ENCODE measurements at regions not wholly inside any gene's neighbourhood (a gene's known extent, or its start where the extent isn't known, plus 50 kb on each side); places are given as distances from the start of the nearest gene placed in this dataset.

- POLR2A ChIA-PET: no interaction called here
- CTCF ChIA-PET: no interaction called here
- Histone ChIP-seq H3K9me3 (no peaks in the 10 kb centered on the region), H3K4me3 (ENCODE audit: low read depth, low read length) (no peak overlapping the region), H3K4me1 (peaks cover 11% of the 10 kb centered on the region), H3K27me3 (replicated peaks; ENCODE audit: control insufficient read depth, insufficient read depth, low read length) (no peaks in the 10 kb centered on the region), H3K36me3 (ENCODE audit: control insufficient read depth, insufficient read depth, low read length) (no peaks in the 10 kb centered on the region)
- Mint-ChIP-seq H3K4me1 (ENCODE audit: low read depth, unreplicated experiment) (peaks cover 8% of the 10 kb centered on the region), H3K4me3 (ENCODE audit: unreplicated experiment) (no peak overlapping the region), H3K27ac (ENCODE audit: unreplicated experiment) (no peak overlapping the region), H3K9me3 (ENCODE audit: unreplicated experiment) (no peaks in the 10 kb centered on the region), H3K36me3 (ENCODE audit: insufficient read depth, unreplicated experiment) (no peaks in the 10 kb centered on the region), H3K27me3 (ENCODE audit: insufficient read depth, unreplicated experiment) (no peaks in the 10 kb centered on the region)
- no TSS peak for BruUV-seq (replicated peaks)
- no peak for TF ChIP-seq CTCF (IDR thresholded peaks at IDR 0.05; ENCODE audit: insufficient read depth in 1 of 2, low read depth in 1 of 2, low read length in 1 of 2, severe bottlenecking in 1 of 2, unreplicated experiment in 1 of 2)
- no peak for DNase-seq
- intact Hi-C loops (cut with micrococcal nuclease; ENCODE audit: unreplicated experiment): no loop called here
Measured at GRCh38 chr2:192574552-192574951, 379.8 kb upstream of the TMEFF2 start.

GRCh38 chr2:192571636-192572035 lies 376.9 kb upstream of the TMEFF2 start:
- ChIA-PET CTCF (no interaction called here), POLR2A (interaction anchor here (0.5 kb wide), 1 partner anchor 1306 kb away, joined by 6 read pairs; no protein-coding TSS in a partner anchor)
- no peak for DNase-seq
- no peak overlapping the region for H3K4me3 ChIP-seq (ENCODE audit: low read depth, low read length)
- intact Hi-C loops (cut with micrococcal nuclease; ENCODE audit: unreplicated experiment): no loop called here
- Mint-ChIP-seq H3K4me3 (ENCODE audit: unreplicated experiment) (no peak overlapping the region), H3K9me3 (ENCODE audit: unreplicated experiment) (no peaks in the 10 kb centered on the region), H3K27ac (ENCODE audit: unreplicated experiment) (no peak overlapping the region), H3K4me1 (ENCODE audit: low read depth, unreplicated experiment) (no peaks in the 10 kb centered on the region), H3K36me3 (ENCODE audit: insufficient read depth, unreplicated experiment) (no peaks in the 10 kb centered on the region), H3K27me3 (ENCODE audit: insufficient read depth, unreplicated experiment) (no peaks in the 10 kb centered on the region)
- no peaks in the 10 kb centered on the region for H3K36me3 ChIP-seq (ENCODE audit: control insufficient read depth, insufficient read depth, low read length)
- H3K9me3 ChIP-seq: no peaks in the 10 kb centered on the region
- no peak for TF ChIP-seq CTCF (IDR thresholded peaks at IDR 0.05; ENCODE audit: insufficient read depth in 1 of 2, low read depth in 1 of 2, low read length in 1 of 2, severe bottlenecking in 1 of 2, unreplicated experiment in 1 of 2)
- no peaks in the 10 kb centered on the region for H3K4me1 ChIP-seq
- no TSS peak for BruUV-seq (replicated peaks)
- H3K27me3 ChIP-seq (replicated peaks; ENCODE audit: control insufficient read depth, insufficient read depth, low read length): no peaks in the 10 kb centered on the region

GRCh38 chr2:192570788-192571187 lies 376.1 kb upstream of the TMEFF2 start:
- no peak for TF ChIP-seq CTCF (IDR thresholded peaks at IDR 0.05; ENCODE audit: insufficient read depth in 1 of 2, low read depth in 1 of 2, low read length in 1 of 2, severe bottlenecking in 1 of 2, unreplicated experiment in 1 of 2)
- Histone ChIP-seq H3K4me1 (no peaks in the 10 kb centered on the region), H3K4me3 (ENCODE audit: low read depth, low read length) (no peak overlapping the region), H3K36me3 (ENCODE audit: control insufficient read depth, insufficient read depth, low read length) (no peaks in the 10 kb centered on the region), H3K9me3 (no peaks in the 10 kb centered on the region), H3K27me3 (replicated peaks; ENCODE audit: control insufficient read depth, insufficient read depth, low read length) (no peaks in the 10 kb centered on the region)
- H3K27ac Mint-ChIP-seq (ENCODE audit: unreplicated experiment): no peak overlapping the region
- H3K27me3 Mint-ChIP-seq (ENCODE audit: insufficient read depth, unreplicated experiment): no peaks in the 10 kb centered on the region
- H3K4me3 Mint-ChIP-seq (ENCODE audit: unreplicated experiment): no peak overlapping the region
- POLR2A ChIA-PET: no interaction called here
- intact Hi-C loops (cut with micrococcal nuclease; ENCODE audit: unreplicated experiment): no loop called here
- H3K4me1 Mint-ChIP-seq (ENCODE audit: low read depth, unreplicated experiment): no peaks in the 10 kb centered on the region
- no peaks in the 10 kb centered on the region for H3K9me3 Mint-ChIP-seq (ENCODE audit: unreplicated experiment)
- CTCF ChIA-PET: no interaction called here
- BruUV-seq (replicated peaks): no TSS peak
- no peak for DNase-seq
- no peaks in the 10 kb centered on the region for H3K36me3 Mint-ChIP-seq (ENCODE audit: insufficient read depth, unreplicated experiment)
